Transverse colon (tissue), 4 donors: ENCODE measurements at regions not wholly inside any gene's neighbourhood (a gene's known extent, or its start where the extent isn't known, plus 50 kb on each side); places are given as distances from the start of the nearest gene placed in this dataset.

Experiments
- DNase-seq: peaks from one replicate; pipeline ENCODE4 v3.0.0-alpha.2; 2019
- H3K27ac ChIP-seq, 4 donors: fragments of 200-600 bp; sonication (generic); 2 replicates each; pipeline ENCODE4 v1.5.1; 2016 to 2018; ENCODE audit warnings: inconsistent platforms in 4 of 4
- H3K27me3 ChIP-seq: fragments of 200-600 bp; sonication (generic); 2 replicates; pipeline ENCODE4 v1.5.1; 2017; ENCODE audit warnings: inconsistent platforms
- H3K36me3 ChIP-seq, 4 donors: fragments of 200-600 bp; sonication (generic); 2 replicates each; pipeline ENCODE4 v1.5.1; 2017 to 2019; ENCODE audit warnings: inconsistent platforms in 4 of 4
- H3K4me1 ChIP-seq, 4 donors: fragments of 200-600 bp; sonication (generic); 2 replicates each; pipeline ENCODE4 v1.5.1; 2017 to 2020; ENCODE audit warnings: inconsistent platforms in 4 of 4
- H3K4me3 ChIP-seq, 4 donors: fragments of 200-600 bp; sonication (generic); 1 replicate in 1 of 4; 2 replicates in 3 of 4; pipeline versions ENCODE4 v1.5.1 to v1.6.1; 2017 to 2019; ENCODE audit warnings: inconsistent platforms in 4 of 4
- H3K9me3 ChIP-seq, 2 donors: fragments of 200-600 bp; sonication (generic); 2 replicates each; pipeline ENCODE4 v1.5.1; 2017 to 2019; ENCODE audit warnings: inconsistent platforms in 2 of 2
- CTCF ChIP-seq, 5 experiments: fragments of 200-600 bp in 3 of 5; fragments of 450-650 bp in 2 of 5; sonication (generic) in 3 of 5; IDR thresholded peaks; 1 replicate in 2 of 5; 2 replicates in 3 of 5; pipeline ENCODE4 v1.5.1; 2016 to 2017; ENCODE audit warnings: antibody characterized with exemption in 5 of 5, inconsistent platforms in 3 of 5, mild to moderate bottlenecking in 2 of 5, moderate library complexity in 1 of 5
- EP300 ChIP-seq: sonication (generic); formaldehyde crosslinking; IDR thresholded peaks from one replicate; pipeline ENCODE4 v1.6.1; 2017; ENCODE audit warnings: antibody characterized with exemption, low read depth
- POLR2A ChIP-seq: fragments of 450-650 bp; IDR thresholded peaks from one replicate; pipeline ENCODE4 v1.6.1; 2016; ENCODE audit warnings: antibody characterized with exemption, mild to moderate bottlenecking, moderate library complexity
- POLR2AphosphoS5 ChIP-seq, 3 donors: sonication (generic); formaldehyde crosslinking; IDR thresholded peaks; one replicate each; pipeline ENCODE4 v1.6.1; 2016; ENCODE audit warnings: antibody characterized with exemption in 3 of 3
- WGBS, 2 donors: methylation state at CpG; one replicate each; pipeline ENCODE4 v1.1.5; 2018; ENCODE audit warnings: low coverage in 1 of 2; 5-methylcytosine and 5-hydroxymethylcytosine counted together
- in situ Hi-C, 4 donors: fragments of 200-750 bp; cut with MboI; loops; one replicate each; pipeline versions ENCODE4 v1.15.0 to v1.15.1; 2017; ENCODE audit warnings: low sequenced_read_pairs in 3 of 4, low pct_ligation_motif_present in 1 of 4, low pct_unique_long_range_greater_than_20kb in 1 of 4
- intact Hi-C: fragments of 100-400 bp; cut with DNase I; formaldehyde crosslinking; loops from one replicate; pipeline ENCODE4 v1.15.1; 2023; ENCODE audit warnings: low total_unique reads

DNA sequence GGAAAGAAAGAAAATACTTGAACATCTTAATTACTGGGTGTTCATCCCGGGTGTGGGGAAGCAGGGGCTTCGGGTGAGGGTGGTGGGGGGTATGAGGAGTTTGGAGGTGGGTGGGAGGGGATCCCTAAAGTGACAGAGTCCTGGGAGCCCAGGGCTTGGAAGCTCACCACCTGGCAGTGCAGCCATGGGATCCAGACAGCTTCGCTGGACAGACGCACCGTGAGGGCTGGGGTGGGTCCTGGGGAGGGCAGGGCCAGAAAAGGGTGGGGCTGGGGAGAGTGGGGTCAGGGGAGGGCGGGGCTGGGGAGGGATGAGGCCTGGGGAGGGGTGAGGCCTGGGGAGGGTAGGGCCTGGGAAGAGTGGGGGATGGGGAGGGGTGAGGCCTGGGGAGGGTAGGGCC lies 127.5 kb upstream of the LPCAT1 start:
- intact Hi-C loops (no loop called here), in situ Hi-C loops (no loop called here)
- peaks cover 67% of the 10 kb centered on the region for H3K27me3 ChIP-seq
- 33 to 40% methylated on average over 1 to 5 of the region's 6 CpGs for WGBS, 2 donors
- no peak overlapping the region for H3K4me3 ChIP-seq
- H3K36me3 ChIP-seq, result no peaks in the 10 kb centered on the region
- H3K27ac ChIP-seq, result no peak overlapping the region
- no peak for DNase-seq
- H3K9me3 ChIP-seq, result no peaks in the 10 kb centered on the region
- peaks cover 0 to 9% (median 1%) of the 10 kb centered on the region in 4 donors for H3K4me1 ChIP-seq
- no peak for TF ChIP-seq POLR2AphosphoS5 (IDR thresholded peaks at IDR 0.05)
- no peak for TF ChIP-seq CTCF (IDR thresholded peaks at IDR 0.05)
- TF ChIP-seq EP300, result no peak
- TF ChIP-seq POLR2A, result no peak

- peaks cover 0 to 16% (median 5%) of the 10 kb centered on the region in 4 donors for H3K4me1 ChIP-seq
- no peak for TF ChIP-seq CTCF (IDR thresholded peaks at IDR 0.05)
- no peak for TF ChIP-seq POLR2AphosphoS5 (IDR thresholded peaks at IDR 0.05)
- no peak for TF ChIP-seq POLR2A
- TF ChIP-seq EP300, result no peak
- WGBS, 2 donors, result 83% methylated on average over 4 of the region's 4 CpGs; no CpG with 5 or more reads in 1 of the 2 donors
- H3K9me3 ChIP-seq, result no peaks in the 10 kb centered on the region
- in situ Hi-C loops, result loop anchor here (10.0 to 25.0 kb wide), 5 partner anchors 162 to 475 kb away; no protein-coding TSS in a partner anchor
- intact Hi-C loops, result no loop called here
- DNase-seq, result no peak
- no peaks in the 10 kb centered on the region for H3K36me3 ChIP-seq
- H3K27me3 ChIP-seq, result peaks cover 58% of the 10 kb centered on the region
- no peak overlapping the region for H3K4me3 ChIP-seq
- H3K27ac ChIP-seq, result no peak overlapping the region
Observed at GRCh38 chr5:1649554-1649953, 125.8 kb upstream of the LPCAT1 start.

DNA sequence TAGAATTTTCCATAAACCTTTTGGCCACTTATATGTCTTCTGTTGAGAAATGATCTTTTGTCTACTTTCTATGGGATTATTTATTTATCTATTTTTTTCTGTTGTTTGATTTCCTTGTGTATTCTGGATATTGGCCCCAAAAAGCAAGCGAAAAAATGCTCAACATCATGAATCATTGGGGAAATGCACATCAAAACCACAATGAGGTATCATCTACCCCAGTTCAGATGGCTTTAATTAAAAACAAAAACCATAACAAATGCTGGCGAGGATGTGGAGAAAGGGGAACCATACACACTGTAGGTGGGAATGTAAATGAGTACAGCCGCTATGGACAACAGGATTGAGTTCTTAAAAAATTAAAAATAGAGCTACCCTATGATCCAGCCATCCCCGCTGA lies 125.0 kb upstream of the LPCAT1 start:
- peaks cover 58% of the 10 kb centered on the region for H3K27me3 ChIP-seq
- no peak overlapping the region for H3K27ac ChIP-seq
- TF ChIP-seq POLR2AphosphoS5 (IDR thresholded peaks at IDR 0.05) (no peak), CTCF (IDR thresholded peaks at IDR 0.05) (no peak), EP300 (no peak), POLR2A (no peak)
- no peaks in the 10 kb centered on the region for H3K36me3 ChIP-seq
- H3K4me3 ChIP-seq, result no peak overlapping the region
- DNase-seq, result no peak
- 59 to 68% methylated on average over 4 of the region's 4 CpGs for WGBS, 2 donors
- in situ Hi-C loops (loop anchor here (10.0 to 25.0 kb wide), 5 partner anchors 162 to 474 kb away; no protein-coding TSS in a partner anchor), intact Hi-C loops (no loop called here)
- no peaks in the 10 kb centered on the region for H3K9me3 ChIP-seq
- peaks cover 0 to 16% (median 5%) of the 10 kb centered on the region in 4 donors for H3K4me1 ChIP-seq

- peaks cover 0 to 7% (median 4%) of the 10 kb centered on the region in 4 donors for H3K4me1 ChIP-seq
- intact Hi-C loops, result no loop called here
- no peaks in the 10 kb centered on the region for H3K36me3 ChIP-seq
- H3K27ac ChIP-seq, result no peak overlapping the region
- 73 to 85% methylated on average over 3 to 9 of the region's 9 CpGs for WGBS, 2 donors
- no peak for TF ChIP-seq POLR2A
- TF ChIP-seq CTCF (IDR thresholded peaks at IDR 0.05), result no peak
- TF ChIP-seq POLR2AphosphoS5 (IDR thresholded peaks at IDR 0.05), result no peak
- no peak for TF ChIP-seq EP300
- in situ Hi-C loops, result loop anchor here (10.0 to 25.0 kb wide), 5 partner anchors 160 to 473 kb away; no protein-coding TSS in a partner anchor
- peaks cover 58% of the 10 kb centered on the region for H3K27me3 ChIP-seq
- no peaks in the 10 kb centered on the region for H3K9me3 ChIP-seq
- no peak overlapping the region for H3K4me3 ChIP-seq
- no peak for DNase-seq
Observed at GRCh38 chr5:1647580-1647979, 123.8 kb upstream of the LPCAT1 start.
